BJ (cell line): ENCODE measurements at regions not wholly inside any gene's neighbourhood (a gene's known extent, or its start where the extent isn't known, plus 50 kb on each side); places are given as distances from the start of the nearest gene placed in this dataset.

Source experiments
- CTCF ChIA-PET: fragments of 350-600 bp; formaldehyde crosslinking; extraction: SDS; loops from one replicate; lab custom pipeline; 2021; ENCODE audit warnings: antibody characterized with exemption, inconsistent platforms; lab: Yijun Ruan, JAX
- POLR2A ChIA-PET: fragments of 300-600 bp; sonication (Branson Sonifier 250); formaldehyde crosslinking; extraction: SDS; loops from one replicate; lab custom pipeline; 2021; ENCODE audit warnings: antibody characterized with exemption; lab: Charles Lee
- DNase-seq: peaks from one replicate; pipeline ENCODE4 v3.0.0-alpha.2; 2011; ENCODE audit warnings: low read depth
- H3K27me3 ChIP-seq: 2 replicates; pipeline ENCODE4 v1.6.0; 2011; ENCODE audit warnings: low read length; ENCODE audit not compliant: control insufficient read depth, insufficient read depth
- H3K36me3 ChIP-seq: 2 replicates; pipeline ENCODE4 v1.5.1; 2011; ENCODE audit warnings: low read length; ENCODE audit not compliant: control insufficient read depth, insufficient read depth
- H3K4me3 ChIP-seq: 2 replicates; pipeline ENCODE4 v1.5.1; 2011; ENCODE audit warnings: low read depth, mild to moderate bottlenecking, control low read depth, low read length
- CTCF ChIP-seq: IDR thresholded peaks from 2 replicates; pipeline ENCODE4 v1.5.1; 2011; ENCODE audit warnings: low read depth, mild to moderate bottlenecking, control low read depth, inconsistent platforms, low read length, moderate library complexity; ENCODE audit not compliant: insufficient read depth

GRCh38 chr18:45463451-45463850, 151.8 kb upstream of the SLC14A2 start:
- H3K4me3 ChIP-seq: no peak overlapping the region
- no peak for DNase-seq
- H3K36me3 ChIP-seq: no peaks in the 10 kb centered on the region
- no peak for TF ChIP-seq CTCF
- CTCF ChIA-PET: interaction anchor here (0.5 to 0.9 kb wide), 2 partner anchors 12 to 525 kb away, joined by 3 read pairs; no protein-coding TSS in a partner anchor
- POLR2A ChIA-PET: no interaction called here
- H3K27me3 ChIP-seq: peaks cover 2% of the 10 kb centered on the region

GRCh38 chr18:45464619-45465018, 150.7 kb upstream of the SLC14A2 start:
- no peak overlapping the region for H3K4me3 ChIP-seq
- no peaks in the 10 kb centered on the region for H3K36me3 ChIP-seq
- no peak for TF ChIP-seq CTCF
- ChIA-PET POLR2A (no interaction called here), CTCF (no interaction called here)
- no peak for DNase-seq
- peaks cover 2% of the 10 kb centered on the region for H3K27me3 ChIP-seq

GRCh38 chr18:45467293-45467692, 148.0 kb upstream of the SLC14A2 start:
- POLR2A ChIA-PET: no interaction called here
- TF ChIP-seq CTCF: no peak
- CTCF ChIA-PET: interaction anchor here (0.6 kb wide), 1 partner anchor 1870 kb away, joined by 3 read pairs; no protein-coding TSS in a partner anchor
- DNase-seq: no peak
- Histone ChIP-seq H3K4me3 (no peak overlapping the region), H3K27me3 (peaks cover 2% of the 10 kb centered on the region), H3K36me3 (no peaks in the 10 kb centered on the region)

- no peak for DNase-seq
- TF ChIP-seq CTCF: no peak
- CTCF ChIA-PET: no interaction called here
- Histone ChIP-seq H3K27me3 (peaks cover 2% of the 10 kb centered on the region), H3K4me3 (no peak overlapping the region), H3K36me3 (no peaks in the 10 kb centered on the region)
- POLR2A ChIA-PET: no interaction called here
Measured at GRCh38 chr18:45467945-45468344, 147.3 kb upstream of the SLC14A2 start.

- CTCF ChIA-PET: no interaction called here
- no peak for TF ChIP-seq CTCF
- no peaks in the 10 kb centered on the region for H3K36me3 ChIP-seq
- peaks cover 2% of the 10 kb centered on the region for H3K27me3 ChIP-seq
- no peak for DNase-seq
- no peak overlapping the region for H3K4me3 ChIP-seq
- POLR2A ChIA-PET: no interaction called here
Measured at GRCh38 chr18:45478889-45479288, 136.4 kb upstream of the SLC14A2 start.
